NCI-H2227 (cell line): ENCODE measurements at regions not wholly inside any gene's neighbourhood (a gene's known extent, or its start where the extent isn't known, plus 50 kb on each side); places are given as distances from the start of the nearest gene placed in this dataset.
"Not testable (repeated sequence)": the region's sequence is repeated elsewhere in the genome, so short reads cannot be mapped to it uniquely, and the experiment has no call there.

Experiments used
- DNase-seq: peaks from one replicate; lab custom pipeline; 2025; ENCODE audit not compliant: unreplicated experiment; lab: John Stamatoyannopoulos, UW

GRCh38 chr5:153357493-153358112, 132.9 kb upstream of the GRIA1 start:
- no peak for DNase-seq

GRCh38 chr5:153358315-153358976, 132.0 kb upstream of the GRIA1 start:
- DNase-seq, result no peak

- DNase-seq, result no peak
Observed at GRCh38 chr5:153360860-153361259, 129.6 kb upstream of the GRIA1 start.

GRCh38 chr5:153361735-153362409, 128.6 kb upstream of the GRIA1 start:
- DNase-seq, result no peak

GRCh38 chr5:153365547-153365946, 124.9 kb upstream of the GRIA1 start:
- DNase-seq, result no peak

- DNase-seq, result peak; percentile 46
Observed at GRCh38 chr5:153367466-153367865, 123.0 kb upstream of the GRIA1 start.

GRCh38 chr5:153372425-153373129, 117.9 kb upstream of the GRIA1 start:
- peak; percentile 40 for DNase-seq

- no peak for DNase-seq
Observed at GRCh38 chr5:153373130-153373498, 117.4 kb upstream of the GRIA1 start.

- DNase-seq, result not testable (repeated sequence)
Observed at GRCh38 chr5:153381630-153382029, 108.8 kb upstream of the GRIA1 start.

GRCh38 chr5:153390569-153390968, 99.9 kb upstream of the GRIA1 start:
- no peak for DNase-seq

GRCh38 chr5:153399595-153399994, 90.9 kb upstream of the GRIA1 start:
- no peak for DNase-seq

- no peak for DNase-seq
Observed at GRCh38 chr5:153400931-153401330, 89.5 kb upstream of the GRIA1 start.

- no peak for DNase-seq
Observed at GRCh38 chr5:153402550-153402949, 87.9 kb upstream of the GRIA1 start.

GRCh38 chr5:153403470-153403869, 87.0 kb upstream of the GRIA1 start:
- no peak for DNase-seq

- DNase-seq, result peak; percentile 3
Observed at GRCh38 chr5:153404747-153405146, 85.7 kb upstream of the GRIA1 start.

- DNase-seq, result no peak
Observed at GRCh38 chr5:153421676-153422075, 68.8 kb upstream of the GRIA1 start.

GRCh38 chr5:153425914-153426313, 64.6 kb upstream of the GRIA1 start:
- DNase-seq, result no peak

- DNase-seq, result no peak
Observed at GRCh38 chr5:153429761-153430380, 60.6 kb upstream of the GRIA1 start.

- DNase-seq, result no peak
Observed at GRCh38 chr5:153432583-153432982, 57.9 kb upstream of the GRIA1 start.

- no peak for DNase-seq
Observed at GRCh38 chr5:153437251-153437650, 53.2 kb upstream of the GRIA1 start.

- no peak for DNase-seq
Observed at GRCh38 chr5:153439130-153439529, 51.3 kb upstream of the GRIA1 start.
